H4 (cell line): ENCODE measurements at regions not wholly inside any gene's neighbourhood (a gene's known extent, or its start where the extent isn't known, plus 50 kb on each side); places are given as distances from the start of the nearest gene placed in this dataset.
"Not testable (repeated sequence)": the region's sequence is repeated elsewhere in the genome, so short reads cannot be mapped to it uniquely, and the experiment has no call there.

Source experiments
- DNase-seq: peaks from one replicate; pipeline ENCODE4 v3.0.0-alpha.2; 2015; ENCODE audit warnings: low spot score

GRCh38 chr3:154902495-154902894, 177.6 kb upstream of the MME start:
- not testable (repeated sequence) for DNase-seq

- no peak for DNase-seq
Measured at GRCh38 chr3:154901278-154901677, 178.8 kb upstream of the MME start.

GRCh38 chr3:154900816-154901215, 179.3 kb upstream of the MME start:
- no peak for DNase-seq

- no peak for DNase-seq
Measured at GRCh38 chr3:154898916-154899315, 181.2 kb upstream of the MME start.

GRCh38 chr3:154898443-154898842, 181.7 kb upstream of the MME start:
- no peak for DNase-seq

- DNase-seq, result no peak
Measured at GRCh38 chr3:154893813-154894212, 186.3 kb upstream of the MME start.

- DNase-seq, result no peak
Measured at GRCh38 chr3:154889227-154889634, 190.9 kb upstream of the MME start.

- no peak for DNase-seq
Measured at GRCh38 chr3:154887869-154888268, 192.2 kb upstream of the MME start.

- peak; percentile 96 for DNase-seq
Measured at GRCh38 chr3:154886437-154886836, 193.7 kb upstream of the MME start.

GRCh38 chr3:154885418-154885817, 194.7 kb upstream of the MME start:
- no peak for DNase-seq

GRCh38 chr3:154884952-154885351, 195.2 kb upstream of the MME start:
- DNase-seq, result no peak

GRCh38 chr3:154875142-154875541, 205.0 kb upstream of the MME start:
- DNase-seq, result no peak

- no peak for DNase-seq
Measured at GRCh38 chr3:154872696-154873095, 207.4 kb upstream of the MME start.

GRCh38 chr3:154872074-154872473, 208.0 kb upstream of the MME start:
- DNase-seq, result no peak

GRCh38 chr3:154864947-154865346, 215.2 kb upstream of the MME start:
- no peak for DNase-seq

- no peak for DNase-seq
Measured at GRCh38 chr3:154862265-154862664, 217.9 kb upstream of the MME start.

- DNase-seq, result not testable (repeated sequence)
Measured at GRCh38 chr3:154852998-154853397, 227.1 kb upstream of the MME start.

- no peak for DNase-seq
Measured at GRCh38 chr3:154852515-154852914, 227.6 kb upstream of the MME start.

- DNase-seq, result peak; percentile 81
Measured at GRCh38 chr3:154851644-154852043, 228.5 kb upstream of the MME start.

GRCh38 chr3:154850921-154851320, 229.2 kb upstream of the MME start:
- no peak for DNase-seq

GRCh38 chr3:154849408-154849807, 230.7 kb upstream of the MME start:
- no peak for DNase-seq

- no peak for DNase-seq
Measured at GRCh38 chr3:154844863-154845262, 235.3 kb upstream of the MME start.

- DNase-seq, result no peak
Measured at GRCh38 chr3:154843647-154844046, 236.5 kb upstream of the MME start.

GRCh38 chr3:154842536-154842935, 237.6 kb upstream of the MME start:
- DNase-seq, result no peak

- DNase-seq, result no peak
Measured at GRCh38 chr3:154835639-154836038, 244.5 kb upstream of the MME start.
